Esophagus muscularis mucosa (tissue), 3 donors: ENCODE measurements at regions not wholly inside any gene's neighbourhood (a gene's known extent, or its start where the extent isn't known, plus 50 kb on each side); places are given as distances from the start of the nearest gene placed in this dataset.

Source experiments
- CTCF ChIP-seq, 3 experiments: fragments of 200-600 bp in 2 of 3; fragments of 450-650 bp in 1 of 3; sonication (generic) in 2 of 3; IDR thresholded peaks; one replicate each; pipeline ENCODE4 v1.5.1; 2017 to 2019; ENCODE audit warnings: antibody characterized with exemption in 3 of 3, mild to moderate bottlenecking in 2 of 3, moderate library complexity in 1 of 3
- POLR2A ChIP-seq: fragments of 450-650 bp; IDR thresholded peaks from one replicate; pipeline ENCODE4 v1.6.1; 2017; ENCODE audit warnings: antibody characterized with exemption, moderate library complexity, mild to moderate bottlenecking, low read depth
- POLR2AphosphoS5 ChIP-seq, 2 donors: sonication (generic); formaldehyde crosslinking; IDR thresholded peaks; one replicate each; pipeline ENCODE4 v1.6.1; 2017; ENCODE audit warnings: antibody characterized with exemption in 2 of 2

- TF ChIP-seq CTCF (IDR thresholded peaks at IDR 0.05) (no peak), POLR2AphosphoS5 (IDR thresholded peaks at IDR 0.05) (no peak), POLR2A (no peak)
Measured at GRCh38 chr6:41471064-41471895, 74.9 kb upstream of the FOXP4 start.
